HepG2 (cell line): ENCODE measurements at regions not wholly inside any gene's neighbourhood (a gene's known extent, or its start where the extent isn't known, plus 50 kb on each side); places are given as distances from the start of the nearest gene placed in this dataset.

Experiments used
- ATAC-seq: fragments of 200-7000 bp; cut with Tn5 transposase; 3 replicates; pipeline ENCODE4 v1.9.1; 2020; ENCODE audit warnings: mild to moderate bottlenecking, moderate library complexity
- BruUV-seq: library from RNA; stranded (reverse); fragments of 400-500 nt; replicated peaks from 2 replicates; lab custom pipeline; 2021; lab: Mats Ljungman, UMichigan
- CTCF ChIA-PET: fragments of 300-600 bp; formaldehyde crosslinking; extraction: SDS; loops from one replicate; lab custom pipeline; 2021; ENCODE audit warnings: low total read pairs, inconsistent platforms, low intra/inter-chr PET ratio; lab: Yijun Ruan, JAX
- POLR2A ChIA-PET: fragments of 350-600 bp; sonication (Branson Sonifier 250); formaldehyde crosslinking; loops from one replicate; lab custom pipeline; 2020; ENCODE audit warnings: antibody characterized with exemption, inconsistent platforms; lab: Yijun Ruan, JAX
- DNase-seq: peaks from one replicate; pipeline ENCODE4 v3.0.0-alpha.2; 2015; ENCODE audit warnings: low spot score
- FAIRE-seq: peaks from 3 replicates; lab custom pipeline; 2011; peaks lifted over from hg19 to GRCh38; lab: Jason Lieb, UNC
- H2AFZ ChIP-seq: one replicate; pipeline ENCODE4 v1.6.1; 2011; ENCODE audit warnings: low read length, inconsistent platforms
- H3K27ac ChIP-seq: fragments of 300-600 bp; 3 replicates; pipeline ENCODE4 v1.8.0; 2011; ENCODE audit warnings: mixed run types, mild to moderate bottlenecking, mixed read lengths, low read length, inconsistent platforms; ENCODE audit not compliant: insufficient read depth; ENCODE audit errors: extremely low read length
- H3K27me3 ChIP-seq, 2 experiments: fragments of 200-600 bp in 1 of 2; 2 replicates in 1 of 2; 3 replicates in 1 of 2; pipeline versions ENCODE4 v1.6.0 to v1.8.0; 2011; ENCODE audit warnings: low read length in 2 of 2, mild to moderate bottlenecking in 2 of 2, moderate library complexity in 2 of 2, inconsistent platforms in 1 of 2; ENCODE audit not compliant: insufficient read depth in 2 of 2, control insufficient read depth in 1 of 2
- H3K36me3 ChIP-seq, 2 experiments: fragments of 200-600 bp in 1 of 2; replicated peaks in 1 of 2; 2 replicates in 1 of 2; 3 replicates in 1 of 2; pipeline versions ENCODE4 v1.5.1 to v1.8.0; 2011; ENCODE audit warnings: low read length in 2 of 2, inconsistent platforms in 1 of 2; ENCODE audit not compliant: insufficient read depth in 2 of 2, control insufficient read depth in 1 of 2
- H3K4me1 ChIP-seq: 2 replicates; pipeline ENCODE4 v1.5.1; 2012; ENCODE audit warnings: low read length, inconsistent platforms; ENCODE audit not compliant: insufficient read depth
- H3K4me2 ChIP-seq: 2 replicates; pipeline ENCODE4 v1.6.0; 2011; ENCODE audit warnings: low read depth, low read length, inconsistent platforms
- H3K4me3 ChIP-seq, 3 experiments: fragments of 200-600 bp in 1 of 3; sonication (generic), shearing (Covaris generic) in 1 of 3; replicated peaks in 1 of 3; 2 replicates each; pipeline ENCODE4 v1.5.1; 2011 to 2016; ENCODE audit warnings: low read length in 3 of 3, inconsistent platforms in 2 of 3, low read depth in 2 of 3, mild to moderate bottlenecking in 2 of 3, control low read depth in 1 of 3, mixed read lengths in 1 of 3; ENCODE audit not compliant: insufficient read depth in 1 of 3
- H3K79me2 ChIP-seq: one replicate; pipeline ENCODE4 v1.6.1; 2011; ENCODE audit warnings: low read length, inconsistent platforms; ENCODE audit not compliant: insufficient read depth
- H3K9ac ChIP-seq: 2 replicates; pipeline ENCODE4 v1.6.0; 2011; ENCODE audit warnings: mild to moderate bottlenecking, low read depth, low read length, inconsistent platforms; ENCODE audit not compliant: insufficient read depth
- H3K9me3 ChIP-seq: 2 replicates; pipeline ENCODE4 v1.5.1; 2012; ENCODE audit warnings: mild to moderate bottlenecking, low read length
- H4K20me1 ChIP-seq: 2 replicates; pipeline ENCODE4 v1.6.0; 2011; ENCODE audit warnings: inconsistent platforms, mild to moderate bottlenecking, low read length, moderate library complexity; ENCODE audit not compliant: insufficient read depth
- HIC2 ChIP-seq: sonication (generic); formaldehyde crosslinking; IDR thresholded peaks from 2 replicates; pipeline ENCODE4 v1.9.0; 2022; ENCODE audit warnings: low read depth, missing genetic modification reagents
- HNF4A ChIP-seq: sonication (generic); formaldehyde crosslinking; IDR thresholded peaks from 2 replicates; pipeline ENCODE4 v1.4.0; 2020; ENCODE audit warnings: missing genetic modification reagents
- HNRNPL ChIP-seq: fragments of 200-400 bp; formaldehyde crosslinking; IDR thresholded peaks from 2 replicates; pipeline ENCODE4 v1.6.1; 2017; ENCODE audit warnings: mild to moderate bottlenecking, low read depth, low read length
- MAFK ChIP-seq, 2 experiments: IDR thresholded peaks in 1 of 2; conservative IDR thresholded peaks in 1 of 2; 2 replicates each; pipeline ENCODE4 v1.6.1; 2011; ENCODE audit warnings: improper control_type of control experiment in 2 of 2, low read length in 2 of 2
- PAXIP1 ChIP-seq: sonication (generic); formaldehyde crosslinking; conservative IDR thresholded peaks from 2 replicates; pipeline ENCODE4 v1.4.0; 2020; ENCODE audit warnings: mild to moderate bottlenecking, missing genetic modification reagents, moderate library complexity
- PLRG1 ChIP-seq: fragments of 450-650 bp; conservative IDR thresholded peaks from 2 replicates; pipeline ENCODE4 v1.6.1; 2016
- RFX1 ChIP-seq: fragments of 450-650 bp; IDR thresholded peaks from 2 replicates; pipeline ENCODE4 v1.6.1; 2017
- ZNF292 ChIP-seq: sonication (generic); formaldehyde crosslinking; IDR thresholded peaks from 2 replicates; pipeline ENCODE4 v1.8.1; 2022; ENCODE audit warnings: mild to moderate bottlenecking, low read depth, missing genetic modification reagents, borderline replicate concordance
- ZNF687 ChIP-seq: sonication (generic); formaldehyde crosslinking; IDR thresholded peaks from 2 replicates; pipeline ENCODE4 v1.5.1; 2020; ENCODE audit warnings: mild to moderate bottlenecking, missing genetic modification reagents, moderate library complexity
- WGBS: methylation state at CpG from one replicate; pipeline ENCODE4 v1.1.6; 2017; ENCODE audit warnings: low lambda C conversion rate; 5-methylcytosine and 5-hydroxymethylcytosine counted together
- in situ Hi-C: cut with HindIII; loops from 2 replicates; pipeline ENCODE4 v1.10.0; 2017; ENCODE audit warnings: low pct_unique_long_range_greater_than_20kb; ENCODE audit not compliant: extremely low pct_ligation_motif_present
- intact Hi-C: fragments of 100-400 bp; cut with micrococcal nuclease; formaldehyde crosslinking; loops from one replicate; pipeline ENCODE4 v1.10.0; 2022; ENCODE audit not compliant: unreplicated experiment

- 50% methylated on average over 2 of the region's 3 CpGs for WGBS
- peak; percentile 10 for DNase-seq
- ATAC-seq: peak; percentile 80
- intact Hi-C loops: no loop called here
- Histone ChIP-seq H3K36me3 (no peaks in the 10 kb centered on the region), H3K27me3 (no peaks in the 10 kb centered on the region), H4K20me1 (no peaks in the 10 kb centered on the region), H3K9ac (no peak overlapping the region), H3K27ac (no peak overlapping the region), H2AFZ (no peak overlapping the region), H3K4me2 (peak overlapping the region; percentile 72), H3K4me1 (peaks cover 43% of the 10 kb centered on the region), H3K9me3 (no peaks in the 10 kb centered on the region), H3K79me2 (no peaks in the 10 kb centered on the region), H3K4me3 (peak overlapping the region in 2 of 3 experiments; percentile 21 to 61; a peak in 1 of 6 replicates)
- ChIA-PET CTCF (no interaction called here), POLR2A (no interaction called here)
- no peak for FAIRE-seq
- no peak for TF ChIP-seq PLRG1
- peak; percentile 51 for TF ChIP-seq HNF4A (CRISPR knock-in tag)
- peak in 1 of 2 experiments; percentile 10; a peak in 1 of 4 replicates for TF ChIP-seq MAFK (conservative IDR thresholded peaks at IDR 0.05 in 1 of 2, IDR thresholded peaks at IDR 0.05 in 1 of 2; ENCODE audit: low read length in 2 of 2)
- TF ChIP-seq HNRNPL: peak; percentile 92
- TF ChIP-seq ZNF687 (CRISPR knock-in tag): peak; percentile 51
- no peak for TF ChIP-seq RFX1
- peak; percentile 35; the same call in 1 of the 2 replicates for TF ChIP-seq ZNF292 (CRISPR knock-in tag)
- peak; percentile 88; the same call in 1 of the 2 replicates for TF ChIP-seq HIC2
- 0 out of 2 replicates have a peak, but pooled peaks have one; percentile 5 for TF ChIP-seq PAXIP1
- no TSS peak for BruUV-seq
- in situ Hi-C loops: no loop called here
Observed at GRCh38 chr10:52965509-52965908, 192.9 kb upstream of the MBL2 start.
